IMR-90 (cell line): ENCODE measurements at regions not wholly inside any gene's neighbourhood (a gene's known extent, or its start where the extent isn't known, plus 50 kb on each side); places are given as distances from the start of the nearest gene placed in this dataset.

Experiments used
- ATAC-seq: fragments of 200-7000 bp; cut with Tn5 transposase; 2 replicates; pipeline ENCODE4 v1.9.1; 2020; ENCODE audit warnings: low read depth, mild to moderate bottlenecking, moderate library complexity
- BruUV-seq: library from RNA; stranded (reverse); fragments of 400-500 nt; replicated peaks from 2 replicates; lab custom pipeline; 2021; lab: Mats Ljungman, UMichigan
- CTCF ChIA-PET: fragments of 300-600 bp; formaldehyde crosslinking; extraction: SDS; loops from one replicate; lab custom pipeline; 2021; ENCODE audit warnings: antibody characterized with exemption; lab: Yijun Ruan, JAX
- POLR2A ChIA-PET: fragments of 300-600 bp; sonication (Branson Sonifier 250); formaldehyde crosslinking; loops from one replicate; lab custom pipeline; 2022; ENCODE audit warnings: antibody characterized with exemption; ENCODE audit not compliant: unreplicated experiment; lab: Charles Lee
- DNase-seq: peaks from one replicate; pipeline ENCODE4 v3.0.0; 2013
- H2AFZ ChIP-seq: replicated peaks from 2 replicates; pipeline ENCODE3; 2013; ENCODE audit warnings: low read length, mild to moderate bottlenecking; ENCODE audit not compliant: poor library complexity
- H2AK5ac ChIP-seq: 2 replicates; pipeline ENCODE4 v1.6.1; 2013; ENCODE audit warnings: low read depth, low read length, inconsistent platforms
- H2AK9ac ChIP-seq: replicated peaks from 2 replicates; pipeline ENCODE3; 2013; ENCODE audit warnings: mild to moderate bottlenecking, low read depth, low read length, moderate library complexity; ENCODE audit not compliant: poor library complexity
- H2BK120ac ChIP-seq: 2 replicates; pipeline ENCODE4 v1.6.1; 2013; ENCODE audit warnings: low read depth, low read length, inconsistent platforms
- H2BK15ac ChIP-seq: 3 replicates; pipeline ENCODE4 v1.6.1; 2013; ENCODE audit warnings: low read depth, low read length, inconsistent platforms
- H2BK20ac ChIP-seq: 2 replicates; pipeline ENCODE4 v1.6.1; 2013; ENCODE audit warnings: low read depth, mild to moderate bottlenecking, inconsistent platforms, low read length, moderate library complexity
- H2BK5ac ChIP-seq: 2 replicates; pipeline ENCODE4 v1.6.1; 2013; ENCODE audit warnings: mild to moderate bottlenecking, low read depth, low read length, inconsistent platforms; ENCODE audit not compliant: poor library complexity, severe bottlenecking
- H3K14ac ChIP-seq: replicated peaks from 2 replicates; pipeline ENCODE4 v1.6.1; 2013; ENCODE audit warnings: low read depth, low read length, inconsistent platforms
- H3K18ac ChIP-seq: 2 replicates; pipeline ENCODE4 v1.6.1; 2013; ENCODE audit warnings: low read depth, low read length, control low read depth
- H3K23ac ChIP-seq: 2 replicates; pipeline ENCODE4 v1.6.1; 2013; ENCODE audit warnings: low read depth, low read length, inconsistent platforms
- H3K27ac ChIP-seq: 2 replicates; pipeline ENCODE4 v1.5.1; 2013; ENCODE audit warnings: mild to moderate bottlenecking, control low read depth, low read length; ENCODE audit not compliant: insufficient read depth
- H3K27me3 ChIP-seq: 2 replicates; pipeline ENCODE4 v1.6.1; 2013; ENCODE audit warnings: low read length; ENCODE audit not compliant: control insufficient read depth, insufficient read depth
- H3K36me3 ChIP-seq: 2 replicates; pipeline ENCODE4 v1.6.1; 2013; ENCODE audit warnings: low read length, mixed read lengths; ENCODE audit not compliant: control insufficient read depth, insufficient read depth
- H3K4ac ChIP-seq: 2 replicates; pipeline ENCODE4 v1.6.1; 2013; ENCODE audit warnings: low read depth, low read length, inconsistent platforms
- H3K4me1 ChIP-seq: 2 replicates; pipeline ENCODE4 v1.6.1; 2013; ENCODE audit warnings: low read length, mixed read lengths; ENCODE audit not compliant: control insufficient read depth, insufficient read depth
- H3K4me2 ChIP-seq: 2 replicates; pipeline ENCODE4 v1.6.1; 2013; ENCODE audit warnings: low read depth, mild to moderate bottlenecking, control low read depth, low read length, moderate library complexity
- H3K4me3 ChIP-seq: 2 replicates; pipeline ENCODE4 v1.5.1; 2013; ENCODE audit warnings: low read depth, mild to moderate bottlenecking, control low read depth, low read length, moderate library complexity; ENCODE audit not compliant: insufficient read depth
- H3K56ac ChIP-seq: 2 replicates; pipeline ENCODE4 v1.6.1; 2013; ENCODE audit warnings: low read length, inconsistent platforms; ENCODE audit not compliant: insufficient read depth; ENCODE audit errors: extremely low read depth
- H3K79me1 ChIP-seq, 2 experiments: 2 replicates each; pipeline ENCODE4 v1.6.1; 2013; ENCODE audit warnings: low read length in 2 of 2, inconsistent platforms in 1 of 2, low read depth in 1 of 2
- H3K9ac ChIP-seq: 2 replicates; pipeline ENCODE4 v1.6.1; 2013; ENCODE audit warnings: low read depth, low read length, control low read depth
- H3K9me1 ChIP-seq: 2 replicates; pipeline ENCODE4 v1.6.1; 2013; ENCODE audit warnings: low read length, inconsistent platforms; ENCODE audit not compliant: insufficient read depth
- H3K9me3 ChIP-seq: 2 replicates; pipeline ENCODE4 v1.6.1; 2013; ENCODE audit warnings: low read length; ENCODE audit not compliant: control insufficient read depth, insufficient read depth
- H4K20me1 ChIP-seq: 2 replicates; pipeline ENCODE4 v1.6.1; 2013; ENCODE audit warnings: low read length, inconsistent platforms; ENCODE audit not compliant: insufficient read depth
- H4K5ac ChIP-seq: 2 replicates; pipeline ENCODE4 v1.6.1; 2013; ENCODE audit warnings: mild to moderate bottlenecking, low read depth, low read length, control low read depth
- H4K8ac ChIP-seq, 2 experiments: 2 replicates each; pipeline ENCODE4 v1.6.1; 2013; ENCODE audit warnings: low read depth in 2 of 2, low read length in 2 of 2, control low read depth in 1 of 2, inconsistent platforms in 1 of 2
- H4K91ac ChIP-seq: 2 replicates; pipeline ENCODE4 v1.6.1; 2013; ENCODE audit warnings: low read depth, low read length, inconsistent platforms; ENCODE audit not compliant: insufficient read depth
- CTCF ChIP-seq: conservative IDR thresholded peaks from 2 replicates; pipeline ENCODE4 v1.5.1; 2012; ENCODE audit warnings: mild to moderate bottlenecking, low read depth, low read length, improper control_type of control experiment
- MAFK ChIP-seq: IDR thresholded peaks from 2 replicates; pipeline ENCODE4 v1.6.1; 2012; ENCODE audit warnings: low read depth, low read length, improper control_type of control experiment
- WGBS, 2 experiments: methylation state at CpG; one replicate each; pipeline versions ENCODE4 v1.1.5 to v1.1.7; 2013; ENCODE audit warnings: missing lambda C conversion rate in 2 of 2; ENCODE audit not compliant: insufficient read length in 1 of 2; ENCODE audit errors: extremely low coverage in 2 of 2; 5-methylcytosine and 5-hydroxymethylcytosine counted together
- dilution Hi-C: fragments of 300-500 bp; cut with HindIII; formaldehyde crosslinking; loops from one replicate; pipeline ENCODE4 v1.14.3; 2018; ENCODE audit warnings: low sequenced_read_pairs; ENCODE audit not compliant: unreplicated experiment
- in situ Hi-C: fragments of 300-500 bp; cut with MboI; formaldehyde crosslinking; loops from 3 replicates; pipeline ENCODE4 v1.14.3; 2019; ENCODE audit warnings: low sequenced_read_pairs, inconsistent platforms, mixed read lengths
- intact Hi-C: fragments of 100-400 bp; cut with micrococcal nuclease; formaldehyde crosslinking; loops from 2 replicates; pipeline ENCODE4 v1.10.0; 2022

- 40% methylated on average over 2 of the region's 5 CpGs; no CpG with 5 or more reads in 1 of the 2 experiments for WGBS, 2 experiments
- intact Hi-C loops: no loop called here
- DNase-seq: no peak
- ChIA-PET CTCF (no interaction called here), POLR2A (no interaction called here)
- dilution Hi-C loops: no loop called here
- Histone ChIP-seq H2AFZ (no peak overlapping the region), H3K79me1 (no peaks in the 10 kb centered on the region), H3K14ac (no peak overlapping the region), H3K36me3 (no peaks in the 10 kb centered on the region), H2AK9ac (no peak overlapping the region), H3K4ac (no peak overlapping the region), H3K27ac (no peak overlapping the region), H3K4me1 (no peaks in the 10 kb centered on the region), H3K27me3 (no peaks in the 10 kb centered on the region), H3K56ac (no peak overlapping the region), H3K9me3 (no peaks in the 10 kb centered on the region), H3K4me2 (no peak overlapping the region), H4K8ac (no peak overlapping the region), H3K9me1 (no peaks in the 10 kb centered on the region), H4K5ac (no peak overlapping the region), H4K91ac (no peak overlapping the region), H2BK5ac (no peak overlapping the region), H2BK15ac (no peak overlapping the region), H2BK20ac (no peak overlapping the region), H3K4me3 (no peak overlapping the region), H4K20me1 (no peaks in the 10 kb centered on the region), H3K18ac (no peak overlapping the region), H2BK120ac (no peak overlapping the region), H3K23ac (no peak overlapping the region), H3K9ac (no peak overlapping the region), H2AK5ac (no peak overlapping the region)
- no peak for ATAC-seq
- TF ChIP-seq CTCF (no peak), MAFK (peak; percentile 50; the same call in 1 of the 2 replicates)
- no TSS peak for BruUV-seq
- in situ Hi-C loops: no loop called here
These were observed 144.5 kb downstream of the KCTD15 start for GRCh38 chr19:33941133-33941532.
